ENCODE measurements at regions not wholly inside any gene's neighbourhood (a gene's known extent, or its start where the extent isn't known, plus 50 kb on each side); places are given as distances from the start of the nearest gene placed in this dataset.

DNA sequence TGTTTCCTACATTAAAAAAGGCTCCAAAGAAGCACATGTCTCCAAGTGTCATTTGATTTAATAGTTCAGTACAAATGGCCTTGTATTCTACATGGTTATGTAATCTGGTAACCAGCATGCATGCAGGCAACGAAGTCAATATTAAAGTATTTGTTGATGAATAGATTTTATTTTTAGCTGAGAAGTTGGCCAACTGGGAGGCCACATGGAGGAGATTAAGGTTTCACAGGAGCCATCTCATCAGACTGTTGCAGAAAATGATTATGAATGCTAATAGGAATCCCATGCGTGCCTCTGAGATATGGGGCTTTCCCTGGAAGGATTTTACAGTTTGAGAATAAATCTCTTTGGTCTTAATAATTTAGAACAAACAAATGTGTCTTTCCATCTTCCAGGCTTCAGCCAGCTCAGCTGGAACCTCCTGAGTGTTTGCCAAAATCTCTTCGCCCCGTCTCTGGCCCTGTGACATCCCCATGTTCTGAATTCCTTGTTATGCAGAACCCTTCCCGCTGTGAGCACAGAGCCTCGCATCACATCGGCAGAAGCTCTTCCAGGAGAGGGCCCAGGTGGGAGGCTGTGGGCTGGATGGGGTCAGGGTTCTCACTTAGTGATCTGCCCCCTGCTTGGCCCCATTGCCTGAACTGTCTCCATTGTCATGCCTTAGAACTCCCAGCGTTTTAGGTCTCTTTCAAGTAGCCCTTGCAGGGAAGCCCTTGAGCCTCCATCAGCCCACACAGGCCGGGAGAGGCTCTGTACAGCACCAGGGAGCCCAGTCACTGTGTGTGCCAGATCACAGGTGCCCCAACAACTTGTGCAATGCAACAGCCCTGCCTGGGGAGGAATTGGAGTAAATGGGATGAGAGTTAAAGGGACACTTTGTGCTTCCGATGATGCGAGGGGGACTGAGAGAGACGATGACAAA is 190.5 kb upstream of the TWIST2 start:
- intact Hi-C loops (cut with DNase I) = loop anchor here in 1 of 2 donors (5.0 kb wide), 1 partner anchor 1140 kb away; no protein-coding TSS in a partner anchor
- DNase-seq (ENCODE audit: low spot score) = no peak

DNA sequence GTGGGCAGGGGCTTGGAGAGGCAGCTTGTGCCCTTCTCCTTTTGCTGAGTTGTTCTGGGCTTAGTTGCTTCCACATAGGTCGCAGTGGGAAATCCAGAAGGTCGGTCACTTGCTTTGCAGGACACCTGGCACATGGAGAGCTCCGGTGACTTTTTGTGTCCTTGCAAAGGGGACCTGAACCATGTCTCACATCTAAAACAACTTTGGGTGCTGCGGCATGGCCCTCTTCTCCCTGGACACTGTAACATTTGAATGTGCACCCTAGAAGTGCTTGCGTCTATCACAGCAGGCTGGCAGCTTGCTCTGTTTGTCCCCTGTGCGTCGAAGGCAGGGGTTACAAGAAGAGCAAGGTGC is 189.9 kb upstream of the TWIST2 start:
- intact Hi-C loops (cut with DNase I) = loop anchor here in 1 of 2 donors (5.0 kb wide), 1 partner anchor 1141 kb away; no protein-coding TSS in a partner anchor
- no peak for DNase-seq (ENCODE audit: low spot score)

DNA sequence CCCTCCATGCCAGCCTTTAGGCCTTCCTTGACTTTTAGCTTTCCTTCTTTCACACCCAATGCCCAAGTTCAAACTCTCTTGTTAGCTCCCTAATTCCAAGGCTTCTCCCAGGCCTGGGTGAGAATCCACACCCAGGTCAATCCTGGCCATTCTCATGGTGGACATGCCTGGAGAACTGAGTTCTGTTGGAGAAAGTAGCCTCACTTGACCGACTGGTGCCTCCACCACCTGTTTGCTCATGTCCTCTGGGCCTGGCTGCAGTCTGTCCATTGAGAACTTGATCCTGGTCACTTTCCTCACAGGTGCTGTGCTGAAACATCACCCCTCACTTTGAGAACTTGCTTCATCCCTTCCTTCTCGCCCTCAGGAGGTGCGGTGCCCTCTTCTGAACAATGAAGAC is 189.1 kb upstream of the TWIST2 start:
- no peak for DNase-seq (ENCODE audit: low spot score)
- intact Hi-C loops (cut with DNase I) = loop anchor here in 1 of 2 donors (5.0 kb wide), 1 partner anchor 1142 kb away; no protein-coding TSS in a partner anchor

DNA sequence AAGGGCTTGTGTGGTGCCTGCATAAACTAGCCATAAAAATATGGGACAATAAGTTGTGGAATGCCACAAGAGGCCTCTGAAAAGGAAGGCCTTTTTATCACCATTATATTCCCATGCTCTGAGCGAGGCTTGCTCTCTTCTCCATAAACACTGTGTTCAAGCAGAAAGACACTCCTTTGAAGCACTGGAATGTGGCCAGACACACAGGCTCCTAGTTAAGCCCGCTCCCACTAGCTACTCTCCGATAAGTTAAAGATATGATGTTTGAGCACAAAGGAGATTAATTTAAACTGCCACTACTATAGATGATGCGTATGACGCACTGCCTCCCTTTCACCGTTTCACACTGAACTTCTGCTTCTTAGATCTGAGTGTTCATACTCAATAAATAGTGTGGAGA is 188.7 kb upstream of the TWIST2 start:
- intact Hi-C loops (cut with DNase I) = loop anchor here in 1 of 2 donors (5.0 kb wide), 1 partner anchor 1142 kb away; no protein-coding TSS in a partner anchor
- DNase-seq (ENCODE audit: low spot score) = no peak

DNA sequence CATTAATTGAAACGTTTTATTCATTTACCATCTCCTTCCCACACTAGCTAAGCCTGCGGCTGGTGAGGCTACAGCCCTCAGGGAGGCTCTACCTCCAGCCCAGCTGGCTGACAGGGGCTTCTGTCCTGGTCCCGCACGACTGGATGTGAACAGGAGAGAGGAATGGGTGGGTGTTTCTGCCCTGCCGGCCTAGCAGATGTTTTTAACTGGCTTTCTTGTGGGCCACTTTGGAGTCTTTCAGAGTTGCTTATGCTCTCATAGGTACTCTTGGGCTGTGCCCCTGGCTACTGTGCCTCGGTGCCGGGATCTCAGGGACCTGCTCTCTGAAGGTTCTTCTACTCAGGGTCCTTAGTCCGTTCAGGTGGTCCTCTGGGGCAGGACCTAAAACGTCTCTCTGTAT is 184.3 kb upstream of the TWIST2 start:
- intact Hi-C loops (cut with DNase I) = no loop called here
- DNase-seq (ENCODE audit: low spot score) = no peak

DNA sequence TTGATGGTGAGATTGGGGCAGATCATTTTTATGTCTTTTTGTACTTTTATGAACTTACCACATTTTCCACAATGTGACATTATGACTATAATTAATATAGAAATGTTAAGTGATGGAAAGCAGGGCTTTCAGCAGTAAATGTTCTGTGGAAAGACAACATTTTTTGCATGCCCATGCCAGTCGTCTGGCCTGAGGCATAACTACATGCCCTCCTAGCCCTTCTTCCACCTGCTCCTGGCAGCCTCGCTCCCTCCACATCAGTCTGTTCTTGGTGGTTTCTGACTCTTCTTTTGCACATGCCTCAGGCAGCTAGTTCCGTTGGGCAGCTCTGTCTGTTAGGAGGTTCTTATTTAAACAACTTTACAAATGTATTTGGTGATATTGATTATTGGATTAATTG is 182.0 kb upstream of the TWIST2 start:
- no peak for DNase-seq (ENCODE audit: low spot score)
- intact Hi-C loops (cut with DNase I) = no loop called here

DNA sequence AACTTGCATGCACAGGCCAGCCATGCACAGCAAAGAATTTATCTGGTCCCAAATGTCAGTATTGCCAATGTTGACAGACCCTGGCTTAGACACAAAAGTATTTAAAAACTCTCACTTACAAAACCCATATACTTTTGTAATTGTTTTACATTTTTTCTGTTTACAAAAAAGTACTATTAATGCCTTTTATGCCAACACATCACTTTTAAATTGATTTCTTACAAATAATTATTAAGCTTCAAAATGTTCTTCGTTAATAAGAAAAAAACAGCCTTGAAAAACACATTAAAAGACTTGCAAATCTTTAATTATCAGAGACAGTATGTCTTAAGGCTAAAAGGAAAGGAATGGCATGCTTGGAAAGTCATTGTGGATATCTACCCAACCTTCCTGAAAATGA is 181.3 kb upstream of the TWIST2 start:
- intact Hi-C loops (cut with DNase I) = no loop called here
- DNase-seq (ENCODE audit: low spot score) = no peak

DNA sequence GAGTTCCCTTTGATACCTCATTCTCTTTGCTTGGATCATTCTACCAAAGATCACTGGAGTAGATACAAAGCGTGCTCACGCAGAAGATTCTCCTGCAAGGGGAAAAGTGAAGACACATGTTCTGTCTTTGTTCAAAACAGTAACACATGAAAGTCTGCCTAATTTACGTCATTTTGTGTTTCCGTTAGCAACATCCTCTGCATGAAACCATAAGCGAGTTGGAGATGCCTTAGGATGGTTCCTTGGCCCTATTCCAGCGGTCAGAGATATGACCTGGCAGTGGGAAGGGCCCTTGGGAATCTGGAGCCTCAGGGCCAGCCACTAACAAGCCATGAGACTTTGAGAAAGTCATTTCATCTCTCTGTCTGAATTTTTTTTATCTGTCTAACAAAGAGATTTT is 180.9 kb upstream of the TWIST2 start:
- DNase-seq (ENCODE audit: low spot score) = no peak
- intact Hi-C loops (cut with DNase I) = no loop called here

DNA sequence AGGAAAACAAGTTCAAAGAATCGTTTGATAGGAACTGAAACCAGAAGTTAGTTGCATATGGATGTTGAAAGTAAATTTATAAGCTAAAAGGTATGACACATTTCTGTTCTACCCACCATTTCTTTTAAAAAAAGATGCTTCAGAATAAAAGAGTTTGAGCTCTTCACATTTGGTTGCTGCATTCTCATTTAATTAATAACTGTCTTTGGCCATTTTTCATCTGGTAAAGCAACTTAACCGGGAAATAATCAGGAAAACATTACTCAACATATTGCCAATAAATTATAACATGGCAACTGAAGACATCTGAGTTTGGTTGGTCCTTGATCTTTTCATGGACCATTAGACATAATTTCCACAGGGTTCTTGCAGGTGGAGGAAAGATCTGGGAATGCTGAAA is 180.2 kb upstream of the TWIST2 start:
- intact Hi-C loops (cut with DNase I) = no loop called here
- DNase-seq (ENCODE audit: low spot score) = no peak

DNA sequence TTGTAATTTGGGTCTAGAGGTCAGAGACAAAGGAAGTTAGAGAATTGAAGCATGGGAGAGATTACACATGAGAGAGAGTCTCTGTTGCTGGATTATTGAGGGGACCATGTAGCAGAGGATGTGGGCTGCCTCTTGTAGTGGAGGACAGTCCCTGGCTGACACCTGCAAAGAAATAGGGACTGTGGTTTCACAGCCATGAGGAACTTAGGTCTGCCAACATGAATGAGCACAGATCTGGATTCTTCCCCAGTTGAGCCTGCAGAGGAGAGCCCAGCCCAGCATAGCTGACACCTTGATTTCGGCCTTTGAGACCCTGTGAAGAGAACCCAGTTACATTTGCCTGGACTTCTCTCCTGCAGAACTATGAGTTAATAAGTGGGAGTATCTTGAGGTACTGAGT is 179.5 kb upstream of the TWIST2 start:
- DNase-seq (ENCODE audit: low spot score) = no peak
- intact Hi-C loops (cut with DNase I) = no loop called here

DNA sequence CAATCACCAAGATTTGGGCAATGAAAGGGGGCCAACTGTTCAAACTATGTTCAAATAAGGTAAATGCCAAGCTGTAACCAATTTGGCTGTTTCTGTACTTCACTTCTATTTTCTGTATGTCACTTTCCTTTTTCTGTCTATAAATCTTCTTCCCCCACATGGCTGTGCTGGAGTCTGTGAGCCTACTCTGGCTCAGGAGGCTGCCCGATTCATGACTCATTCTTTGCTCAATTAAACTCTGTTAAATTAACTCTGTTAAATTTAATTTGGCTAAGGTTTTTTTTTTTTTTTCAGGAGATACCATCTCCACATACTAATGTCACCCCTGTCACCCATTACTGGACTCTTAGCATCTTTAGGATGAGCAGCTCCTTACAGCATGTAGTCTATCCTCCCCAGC is 178.8 kb upstream of the TWIST2 start:
- DNase-seq (ENCODE audit: low spot score) = no peak
- intact Hi-C loops (cut with DNase I) = no loop called here

DNA sequence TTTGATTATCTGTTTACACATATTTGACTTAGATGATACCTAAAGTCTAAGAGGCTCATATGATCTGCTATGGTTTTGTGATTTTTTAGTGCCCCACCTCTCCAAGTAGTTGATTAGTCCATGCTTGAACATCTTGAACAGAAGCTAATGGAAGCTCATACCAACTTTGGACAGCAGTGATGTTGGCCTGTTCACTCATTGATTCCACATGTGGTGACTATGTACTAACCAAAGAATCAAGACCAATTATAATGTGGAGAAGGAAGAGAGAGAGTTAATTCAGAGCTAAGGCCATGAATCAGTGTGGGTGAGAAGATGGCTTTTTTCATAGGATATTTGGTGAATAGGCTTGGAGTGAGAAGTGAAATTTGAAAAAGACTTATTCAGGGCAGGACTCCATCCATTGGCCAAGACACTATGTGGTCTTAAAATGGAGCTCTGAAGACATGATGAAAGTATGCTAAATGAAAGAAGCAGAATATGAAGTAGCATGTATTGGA is 178.3 kb upstream of the TWIST2 start:
- intact Hi-C loops (cut with DNase I) = no loop called here
- DNase-seq (ENCODE audit: low spot score) = no peak

DNA sequence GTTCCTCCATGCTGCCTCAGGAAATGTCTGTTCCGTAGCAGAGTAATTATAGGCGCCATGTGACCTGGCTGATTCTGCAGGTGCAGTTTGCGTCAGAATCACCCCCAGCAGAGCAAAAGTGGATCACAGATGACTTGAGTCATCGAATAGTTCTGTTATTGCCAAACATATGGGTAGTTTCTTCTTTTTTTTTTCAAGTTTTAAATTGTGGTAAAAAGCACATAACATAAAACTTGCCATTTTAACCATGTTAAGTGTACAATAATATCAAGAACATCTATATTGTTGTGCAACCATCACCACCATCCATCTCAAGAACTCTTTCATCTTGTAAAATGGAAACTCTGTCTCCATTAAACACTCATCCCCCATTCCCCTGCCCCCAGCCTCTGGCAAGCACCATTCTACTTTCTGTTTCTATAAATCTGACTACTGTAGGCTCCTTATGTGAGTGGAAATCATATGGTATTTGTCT is 177.7 kb upstream of the TWIST2 start:
- DNase-seq (ENCODE audit: low spot score) = no peak
- intact Hi-C loops (cut with DNase I) = no loop called here

DNA sequence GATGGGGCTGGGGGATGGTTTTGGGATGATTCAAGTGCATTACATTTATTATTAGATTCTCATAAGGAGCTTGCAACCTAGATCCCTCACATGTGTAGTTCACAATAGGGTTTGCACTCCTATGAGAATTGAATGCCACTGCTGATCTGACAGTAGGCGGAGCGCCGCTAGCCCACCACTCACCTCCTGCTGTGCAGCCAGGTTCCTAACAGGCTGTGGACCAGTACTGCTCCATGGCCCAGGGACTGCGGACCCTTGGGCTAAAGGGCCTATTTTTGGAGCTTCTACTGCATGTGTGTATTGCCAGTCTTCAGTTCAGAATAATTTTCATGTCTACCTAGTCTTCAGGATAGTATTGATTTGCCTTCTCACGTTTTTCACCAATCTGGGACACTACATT is 165.3 kb upstream of the TWIST2 start:
- DNase-seq (ENCODE audit: low spot score) = no peak
- intact Hi-C loops (cut with DNase I) = no loop called here

DNA sequence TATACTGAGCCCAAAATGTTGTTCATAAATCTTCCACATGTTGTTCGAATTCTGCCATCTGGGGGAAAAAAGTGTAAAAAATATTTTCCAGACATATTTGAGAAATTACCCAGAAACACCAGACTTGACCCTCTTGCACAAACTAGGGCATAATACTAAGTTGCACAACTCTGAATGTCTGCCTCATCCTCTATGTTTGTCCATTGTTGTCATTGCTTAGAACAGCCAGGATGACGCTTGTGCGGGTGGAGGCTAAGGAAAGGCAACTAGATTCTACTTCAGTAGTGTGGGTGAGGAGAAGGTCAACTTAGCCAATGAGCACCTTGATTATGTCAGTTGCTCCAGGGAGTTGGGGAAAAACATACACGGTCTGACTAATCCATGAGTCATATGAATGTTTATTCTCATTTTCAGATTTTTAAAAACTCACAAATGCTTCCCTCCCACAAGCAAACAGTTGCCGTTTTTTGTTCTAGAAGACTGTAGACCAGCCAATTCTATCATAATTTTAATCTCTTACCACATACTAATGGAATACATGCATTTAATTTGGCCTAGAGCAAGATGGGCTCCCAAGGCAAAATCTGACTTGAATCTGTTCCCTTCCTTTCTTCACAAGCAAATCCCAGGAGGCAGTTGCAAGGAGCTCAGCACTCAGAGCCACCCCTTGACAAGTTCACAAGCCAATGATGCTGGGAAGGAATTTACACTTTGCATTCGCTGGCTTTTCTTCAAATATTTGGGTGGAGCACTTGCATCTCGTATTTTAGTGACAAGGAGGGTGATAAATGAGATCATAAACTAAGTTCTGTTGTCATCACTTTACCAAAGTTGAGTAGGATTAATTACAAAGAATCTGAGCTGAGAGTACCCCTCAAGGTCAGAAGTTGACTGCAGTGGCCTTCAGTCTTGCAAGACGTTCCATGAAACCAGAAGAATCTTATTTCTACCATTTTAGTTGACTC is 163.2 kb upstream of the TWIST2 start:
- DNase-seq (ENCODE audit: low spot score) = peak; percentile 88
- intact Hi-C loops (cut with DNase I) = no loop called here

DNA sequence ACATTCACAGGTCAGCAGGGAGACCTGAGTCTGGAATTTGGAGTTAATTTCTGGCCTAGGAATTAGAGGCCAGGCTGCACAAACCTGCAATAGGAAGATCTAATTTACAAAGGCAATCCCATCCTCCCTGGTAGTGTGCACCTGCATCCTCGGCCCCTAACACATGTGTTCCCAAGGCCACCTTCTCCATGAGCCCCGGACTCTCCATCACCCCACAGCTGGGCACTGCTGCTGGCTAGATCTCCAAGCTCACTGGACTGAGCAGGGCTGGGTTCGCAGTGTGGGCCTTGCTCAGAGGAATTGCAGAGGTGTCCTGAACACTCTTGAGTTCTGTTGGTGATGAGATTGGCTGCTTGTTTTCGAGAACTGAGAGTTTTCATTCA is 162.6 kb upstream of the TWIST2 start:
- intact Hi-C loops (cut with DNase I) = no loop called here

DNA sequence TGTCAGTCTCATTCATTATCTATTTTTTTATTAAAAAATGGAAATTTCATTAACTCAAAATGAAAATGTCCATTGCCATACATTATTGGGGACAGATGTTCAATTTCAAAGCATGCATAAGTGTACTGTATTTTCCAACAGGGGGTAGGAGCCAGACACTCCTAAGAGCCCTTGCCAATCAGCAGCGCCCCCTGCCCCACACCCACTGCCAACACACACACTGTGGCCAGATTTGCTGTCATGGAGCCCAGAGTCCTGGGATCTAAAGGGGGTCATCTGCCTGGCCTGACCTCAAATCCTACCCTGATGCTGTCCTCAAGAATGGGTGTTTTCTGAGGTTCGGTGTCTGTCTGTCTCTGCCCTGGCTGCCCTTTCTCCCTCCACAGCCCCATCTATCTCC is 162.2 kb upstream of the TWIST2 start:
- intact Hi-C loops (cut with DNase I) = no loop called here
- no peak for DNase-seq (ENCODE audit: low spot score)

More for the DNA sequence above, 162.6 kb upstream of the TWIST2 start:
- DNase-seq (ENCODE audit: low spot score) = no peak

DNA sequence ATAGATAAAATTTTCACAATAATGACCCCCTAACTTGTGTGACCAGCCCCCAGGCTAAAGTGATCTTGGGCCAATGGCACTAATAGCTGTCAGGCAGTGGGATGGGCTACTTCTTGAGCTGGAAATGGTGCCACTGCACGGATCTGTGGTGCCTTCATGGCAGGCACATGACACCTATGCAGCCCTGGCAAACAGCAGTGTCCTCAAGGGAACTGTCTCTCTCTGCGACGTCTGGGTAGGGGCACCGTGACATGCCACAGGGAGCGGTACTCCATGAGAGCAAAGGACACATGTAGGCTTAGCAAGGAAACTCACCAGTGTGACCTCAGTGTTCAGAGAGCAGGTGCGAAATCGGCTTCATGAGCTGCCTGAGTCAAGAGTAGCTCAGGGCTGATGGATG is 161.7 kb upstream of the TWIST2 start:
- intact Hi-C loops (cut with DNase I) = no loop called here
- no peak for DNase-seq (ENCODE audit: low spot score)

DNA sequence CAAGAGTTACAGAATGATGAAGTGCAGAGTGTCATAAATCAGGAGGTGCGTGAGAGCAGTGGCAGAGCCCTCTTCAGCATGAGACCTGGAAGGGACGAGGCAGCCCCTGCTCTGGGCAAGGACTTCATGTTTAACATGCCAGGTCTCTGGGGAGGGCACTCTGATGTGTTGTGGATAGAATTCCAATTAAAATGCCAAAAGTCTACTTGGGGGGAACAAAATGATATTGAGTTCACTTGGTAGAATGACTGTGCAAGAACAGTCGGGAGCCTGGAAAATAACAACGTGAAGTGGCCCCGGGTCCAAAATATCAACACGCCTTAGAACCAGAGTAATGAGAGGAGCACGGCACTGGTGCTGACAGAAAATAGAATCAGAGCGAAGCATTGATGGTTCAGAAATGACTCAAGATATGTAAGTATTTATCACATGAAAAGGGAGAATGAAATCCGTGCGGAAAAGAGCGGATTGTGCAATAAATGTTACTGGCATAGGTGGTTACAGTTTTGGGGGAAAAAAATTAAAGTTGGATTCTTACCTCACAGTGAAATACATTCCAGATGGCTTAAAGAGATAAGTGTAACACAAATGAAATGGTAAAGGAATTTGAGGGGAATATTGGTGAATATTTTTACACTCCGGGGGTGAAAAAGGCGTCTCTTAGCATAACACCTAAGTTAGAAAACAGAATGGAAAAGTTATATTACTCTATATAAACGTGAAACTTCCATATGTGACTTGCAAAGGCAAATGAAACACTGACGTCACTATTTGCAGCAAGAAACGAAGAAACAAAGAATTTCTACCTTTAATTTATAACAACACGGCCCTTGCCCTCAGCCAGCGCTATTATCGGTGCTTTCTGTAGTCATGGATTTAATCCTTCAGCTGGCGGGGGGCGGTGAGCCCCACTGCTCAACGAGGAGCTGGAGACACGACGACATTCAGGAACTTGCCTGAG is 159.4 kb upstream of the TWIST2 start:
- intact Hi-C loops (cut with DNase I) = no loop called here
- DNase-seq (ENCODE audit: low spot score) = no peak

Measured in posterior vena cava (tissue), 2 donors.